Activated T-cell treated with anti-CD3 and anti-CD28 coated beads for 48 hours (primary cell): ENCODE measurements at regions not wholly inside any gene's neighbourhood (a gene's known extent, or its start where the extent isn't known, plus 50 kb on each side); places are given as distances from the start of the nearest gene placed in this dataset.

Experiments used
- DNase-seq: peaks from one replicate; pipeline ENCODE4 v3.0.0-alpha.2; 2020; ENCODE audit warnings: low read depth

GRCh38 chr19:30309905-30310601 lies 62.1 kb upstream of the ZNF536 start:
- DNase-seq, result no peak

GRCh38 chr19:30310602-30311263 lies 61.5 kb upstream of the ZNF536 start:
- no peak for DNase-seq

- DNase-seq, result no peak
Measured at GRCh38 chr19:30311911-30312310, 60.3 kb upstream of the ZNF536 start.

- no peak for DNase-seq
Measured at GRCh38 chr19:30312582-30313352, 59.4 kb upstream of the ZNF536 start.

GRCh38 chr19:30313353-30313750 lies 58.8 kb upstream of the ZNF536 start:
- no peak for DNase-seq

- DNase-seq, result no peak
Measured at GRCh38 chr19:30314056-30314804, 58.0 kb upstream of the ZNF536 start.

- no peak for DNase-seq
Measured at GRCh38 chr19:30314805-30315155, 57.4 kb upstream of the ZNF536 start.

- DNase-seq, result no peak
Measured at GRCh38 chr19:30315159-30315558, 57.0 kb upstream of the ZNF536 start.

- no peak for DNase-seq
Measured at GRCh38 chr19:30316000-30316491, 56.1 kb upstream of the ZNF536 start.

- no peak for DNase-seq
Measured at GRCh38 chr19:30316560-30317106, 55.6 kb upstream of the ZNF536 start.

GRCh38 chr19:30317403-30317802 lies 54.8 kb upstream of the ZNF536 start:
- DNase-seq, result no peak

GRCh38 chr19:30318261-30318660 lies 53.9 kb upstream of the ZNF536 start:
- DNase-seq, result no peak

GRCh38 chr19:30318936-30319335 lies 53.2 kb upstream of the ZNF536 start:
- no peak for DNase-seq

- DNase-seq, result no peak
Measured at GRCh38 chr19:30319411-30319810, 52.8 kb upstream of the ZNF536 start.

GRCh38 chr19:30319876-30320275 lies 52.3 kb upstream of the ZNF536 start:
- no peak for DNase-seq

- no peak for DNase-seq
Measured at GRCh38 chr19:30320466-30320865, 51.7 kb upstream of the ZNF536 start.

- no peak for DNase-seq
Measured at GRCh38 chr19:30320916-30321315, 51.3 kb upstream of the ZNF536 start.
